SU-DHL-6 (cell line): ENCODE measurements at regions not wholly inside any gene's neighbourhood (a gene's known extent, or its start where the extent isn't known, plus 50 kb on each side); places are given as distances from the start of the nearest gene placed in this dataset.

Experiments
- H2AFZ ChIP-seq: fragments of 200-600 bp; sonication (generic); 2 replicates; pipeline ENCODE4 v1.6.1; 2014; ENCODE audit warnings: low read depth, mild to moderate bottlenecking, moderate library complexity, mixed read lengths, antibody characterized with exemption, low read length; ENCODE audit not compliant: severe bottlenecking
- H3F3A ChIP-seq: fragments of 200-600 bp; shearing (Covaris generic); 2 replicates; pipeline ENCODE4 v1.6.0; 2016; ENCODE audit warnings: antibody characterized with exemption, mild to moderate bottlenecking; ENCODE audit not compliant: insufficient read depth
- H3K27ac ChIP-seq: fragments of 200-600 bp; sonication (generic); 2 replicates; pipeline ENCODE4 v1.5.1; 2016; ENCODE audit warnings: low read depth, mild to moderate bottlenecking, low read length, moderate library complexity, mixed read lengths
- H3K27me3 ChIP-seq: fragments of 200-600 bp; sonication (generic), shearing (Covaris generic); 2 replicates; pipeline ENCODE4 v1.6.0; 2014; ENCODE audit warnings: mild to moderate bottlenecking, low read length
- H3K36me3 ChIP-seq: fragments of 200-600 bp; sonication (generic); 2 replicates; pipeline ENCODE4 v1.6.1; 2014; ENCODE audit warnings: mild to moderate bottlenecking, low read length, mixed read lengths
- H3K4me2 ChIP-seq: fragments of 300-600, 200-600 bp; shearing (Covaris generic), sonication (generic); 2 replicates; pipeline ENCODE4 v1.6.0; 2014; ENCODE audit warnings: low read length, low read depth, mild to moderate bottlenecking; ENCODE audit not compliant: poor library complexity, severe bottlenecking
- H3K4me3 ChIP-seq: fragments of 200-600 bp; sonication (generic); 2 replicates; pipeline ENCODE4 v1.5.1; 2014; ENCODE audit warnings: antibody characterized with exemption, low read length, mild to moderate bottlenecking, mixed read lengths; ENCODE audit not compliant: insufficient read depth, poor library complexity, severe bottlenecking
- H3K79me2 ChIP-seq: fragments of 200-600 bp; sonication (generic); 2 replicates; pipeline ENCODE4 v1.6.1; 2014; ENCODE audit warnings: mild to moderate bottlenecking, low read length, moderate library complexity; ENCODE audit not compliant: insufficient read depth
- H3K9ac ChIP-seq: fragments of 200-600 bp; sonication (generic); 2 replicates; pipeline ENCODE4 v1.7.0; 2014; ENCODE audit warnings: mild to moderate bottlenecking, low read length
- H3K9me2 ChIP-seq: fragments of 200-600 bp; sonication (generic); replicated peaks from 2 replicates; pipeline ENCODE4 v1.6.1; 2014; ENCODE audit warnings: low read length; ENCODE audit not compliant: insufficient read depth
- H3K9me3 ChIP-seq: fragments of 200-600 bp; sonication (generic); 2 replicates; pipeline ENCODE4 v1.6.1; 2014; ENCODE audit warnings: low read length, mixed read lengths; ENCODE audit not compliant: insufficient read depth
- H4K20me1 ChIP-seq: fragments of 200-600 bp; sonication (generic); 2 replicates; pipeline ENCODE4 v1.6.1; 2014; ENCODE audit warnings: low read depth, mild to moderate bottlenecking, antibody characterized with exemption, low read length, moderate library complexity, mixed read lengths
- CTCF ChIP-seq: fragments of 200-600 bp; sonication (generic); IDR thresholded peaks from one replicate; pipeline ENCODE4 v1.5.1; 2017; ENCODE audit warnings: antibody characterized with exemption, mild to moderate bottlenecking, low read length, moderate library complexity; ENCODE audit not compliant: insufficient read depth, poor library complexity, severe bottlenecking
- EZH2phosphoT487 ChIP-seq: fragments of 200-600 bp; sonication (generic), shearing (Covaris generic); conservative IDR thresholded peaks from 2 replicates; pipeline ENCODE4 v1.6.1; 2018; ENCODE audit warnings: mild to moderate bottlenecking, antibody characterized with exemption, low read length, moderate library complexity, mixed read lengths

- Histone ChIP-seq H3F3A (no peaks in the 10 kb centered on the region), H3K4me2 (no peak overlapping the region), H3K36me3 (no peaks in the 10 kb centered on the region), H3K27me3 (no peaks in the 10 kb centered on the region), H3K79me2 (no peaks in the 10 kb centered on the region), H3K4me3 (no peak overlapping the region), H3K9me3 (no peaks in the 10 kb centered on the region), H3K9ac (no peak overlapping the region), H4K20me1 (no peaks in the 10 kb centered on the region), H3K27ac (no peak overlapping the region), H2AFZ (no peak overlapping the region), H3K9me2 (no peaks in the 10 kb centered on the region)
- TF ChIP-seq CTCF = no peak
- no peak for TF ChIP-seq EZH2phosphoT487
These were observed 794.7 kb downstream of the IPMK start for GRCh38 chr10:57472823-57473619.

- no peak overlapping the region for H3K4me3 ChIP-seq
- H4K20me1 ChIP-seq = no peaks in the 10 kb centered on the region
- no peak overlapping the region for H3K4me2 ChIP-seq
These were observed 798.7 kb downstream of the IPMK start for GRCh38 chr10:57468894-57469432.

GRCh38 chr10:57465155-57465554 is 802.5 kb downstream of the IPMK start:
- Histone ChIP-seq H3K4me3 (no peak overlapping the region), H3K27me3 (no peaks in the 10 kb centered on the region), H3K79me2 (no peaks in the 10 kb centered on the region), H2AFZ (no peak overlapping the region), H3K9ac (no peak overlapping the region), H3K4me2 (no peak overlapping the region), H3K27ac (no peak overlapping the region), H3K9me3 (no peaks in the 10 kb centered on the region), H3F3A (no peaks in the 10 kb centered on the region), H3K36me3 (no peaks in the 10 kb centered on the region), H4K20me1 (no peaks in the 10 kb centered on the region), H3K9me2 (no peaks in the 10 kb centered on the region)
- TF ChIP-seq EZH2phosphoT487 (no peak), CTCF (no peak)

More at GRCh38 chr10:57468894-57469432, 798.7 kb downstream of the IPMK start:
- Histone ChIP-seq H2AFZ (no peak overlapping the region), H3K27ac (no peak overlapping the region), H3K9ac (no peak overlapping the region), H3K9me2 (no peaks in the 10 kb centered on the region), H3K36me3 (no peaks in the 10 kb centered on the region), H3F3A (no peaks in the 10 kb centered on the region), H3K27me3 (no peaks in the 10 kb centered on the region), H3K79me2 (no peaks in the 10 kb centered on the region), H3K9me3 (no peaks in the 10 kb centered on the region)
- TF ChIP-seq EZH2phosphoT487 (no peak), CTCF (no peak)
